ENCODE measurements at regions not wholly inside any gene's neighbourhood (a gene's known extent, or its start where the extent isn't known, plus 50 kb on each side); places are given as distances from the start of the nearest gene placed in this dataset.
A peak's percentile ranks its signal among the peaks of the same experiment; 100 is the strongest.

DNA sequence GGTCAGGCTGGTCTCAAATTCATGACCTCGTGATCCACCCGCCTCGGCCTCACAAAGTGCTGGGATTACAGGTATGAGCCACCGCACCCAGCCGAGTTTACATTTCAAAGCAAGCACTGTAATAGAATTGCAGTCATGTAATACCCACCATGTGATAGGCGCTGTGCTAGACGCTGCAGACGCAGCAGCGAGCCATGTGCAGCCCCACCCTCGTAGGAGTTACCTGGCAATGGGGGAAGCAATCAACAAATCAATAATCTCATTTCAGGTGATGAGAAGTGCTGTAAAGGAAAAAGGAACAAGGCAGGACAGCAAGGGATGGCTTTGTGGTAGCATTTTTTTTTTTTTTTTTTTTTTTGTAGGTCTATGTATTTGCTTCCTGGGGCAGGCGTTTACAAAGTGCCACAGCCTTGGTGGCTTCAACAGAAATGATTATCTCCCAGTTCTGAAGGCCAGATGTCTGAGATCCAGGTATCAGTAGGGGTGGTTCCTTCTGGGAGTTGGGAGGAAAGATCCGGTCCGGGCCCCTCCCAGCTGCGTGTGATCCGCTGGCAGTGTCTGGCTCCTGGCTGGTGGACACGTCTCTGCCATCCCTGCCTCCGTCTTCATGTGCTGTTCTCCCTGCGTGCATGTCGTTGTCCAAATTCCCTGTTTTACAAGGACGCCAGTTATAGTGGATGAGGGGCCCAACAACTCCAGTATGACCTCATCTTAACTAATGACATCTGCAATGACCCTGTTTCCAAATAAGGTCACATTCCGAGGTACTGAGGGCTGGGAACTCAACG is 72.8 kb downstream of the TNFAIP2 start:
- Histone ChIP-seq H3K27ac (ENCODE audit: low read depth, low read length) (no peak overlapping the region), H3K9me3 (ENCODE audit: insufficient read depth, low read depth, low read length) (peaks cover 1% of the 10 kb centered on the region), H3K27me3 (ENCODE audit: insufficient read depth, low read length) (no peaks in the 10 kb centered on the region), H3K4me1 (ENCODE audit: insufficient read depth, low read length) (no peaks in the 10 kb centered on the region), H3K9ac (ENCODE audit: low read depth, low read length) (no peak overlapping the region), H3K4me3 (ENCODE audit: low read length) (no peak overlapping the region), H3K36me3 (ENCODE audit: insufficient read depth, low read length) (no peaks in the 10 kb centered on the region)
- WGBS, result 96% methylated on average over 22 of the region's 22 CpGs

DNA sequence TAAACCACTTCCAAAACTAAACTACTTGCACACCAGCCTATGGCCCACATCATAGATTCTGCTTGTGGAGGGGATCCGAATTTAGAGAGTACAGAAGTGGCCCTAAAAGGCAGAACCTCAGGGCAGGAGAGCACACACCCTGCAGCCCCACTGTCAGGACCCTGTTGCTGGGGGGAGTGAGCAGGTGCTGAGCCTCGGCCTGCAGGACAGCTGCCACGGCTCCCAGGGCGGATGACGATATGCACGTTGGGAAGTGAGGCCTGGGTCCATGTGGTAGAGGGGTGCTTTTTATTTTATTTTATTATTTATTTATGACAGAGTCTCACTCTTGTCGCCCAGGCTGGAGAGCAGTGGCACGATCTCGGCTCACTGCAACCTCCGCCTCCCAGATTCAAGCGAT is 73.5 kb downstream of the TNFAIP2 start:
- peaks cover 8% of the 10 kb centered on the region for H3K9me3 ChIP-seq (ENCODE audit: insufficient read depth, low read depth, low read length)
- H3K4me3 ChIP-seq (ENCODE audit: low read length), result no peak overlapping the region
- H3K36me3 ChIP-seq (ENCODE audit: insufficient read depth, low read length), result no peaks in the 10 kb centered on the region
- H3K4me1 ChIP-seq (ENCODE audit: insufficient read depth, low read length), result no peaks in the 10 kb centered on the region
- no peak overlapping the region for H3K27ac ChIP-seq (ENCODE audit: low read depth, low read length)
- H3K27me3 ChIP-seq (ENCODE audit: insufficient read depth, low read length), result no peaks in the 10 kb centered on the region
- WGBS, result 95% methylated on average over 10 of the region's 11 CpGs
- no peak overlapping the region for H3K9ac ChIP-seq (ENCODE audit: low read depth, low read length)

DNA sequence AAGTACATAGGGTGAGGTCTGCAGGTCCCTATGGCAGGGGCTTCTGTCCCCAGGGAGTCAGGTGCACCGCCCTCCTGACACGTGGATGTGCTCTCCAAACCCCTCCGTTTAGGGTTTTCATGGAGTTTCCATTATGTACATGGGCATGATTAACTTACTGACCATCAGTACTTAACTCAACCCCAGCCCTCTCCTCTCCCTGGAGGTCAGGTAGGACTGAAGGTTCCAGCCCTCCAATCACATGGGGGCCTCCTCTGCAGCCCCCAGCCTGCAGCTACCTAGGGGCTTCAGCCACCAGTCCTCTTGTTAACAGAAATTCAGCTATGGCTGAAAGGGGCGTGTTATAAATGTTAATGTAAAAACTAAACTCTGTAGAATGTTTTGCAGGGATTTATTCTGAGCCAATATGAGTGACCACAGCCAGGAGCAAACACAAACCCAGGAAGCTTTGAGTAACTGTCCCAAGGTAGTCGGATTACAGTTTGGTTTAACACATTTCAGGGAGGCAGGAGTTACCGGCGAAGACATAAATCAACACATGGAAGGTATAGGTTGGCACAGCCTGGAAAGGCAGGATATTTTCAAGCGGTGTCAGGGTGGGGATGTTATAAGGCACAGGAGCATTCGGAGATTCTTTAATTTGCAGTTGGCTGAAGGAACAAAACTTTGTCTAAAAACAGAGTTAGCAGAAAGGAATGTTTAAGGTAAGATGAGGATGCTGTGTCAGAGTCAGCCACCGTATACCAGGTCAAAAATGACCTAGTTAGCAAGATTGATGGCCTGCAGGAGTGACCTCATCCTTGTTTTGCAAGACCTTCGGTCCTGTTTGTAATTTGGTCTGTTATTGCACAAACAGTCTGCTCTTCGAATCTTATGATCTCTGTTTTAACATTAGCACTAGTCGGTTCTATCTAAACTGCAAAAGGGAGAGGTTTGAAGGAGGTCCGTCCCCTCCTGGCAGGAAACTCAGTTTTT is 75.2 kb downstream of the TNFAIP2 start:
- Histone ChIP-seq H3K9ac (ENCODE audit: low read depth, low read length) (no peak overlapping the region), H3K4me1 (ENCODE audit: insufficient read depth, low read length) (no peaks in the 10 kb centered on the region), H3K27ac (ENCODE audit: low read depth, low read length) (no peak overlapping the region), H3K9me3 (ENCODE audit: insufficient read depth, low read depth, low read length) (peaks cover 19% of the 10 kb centered on the region), H3K4me3 (ENCODE audit: low read length) (no peak overlapping the region), H3K36me3 (ENCODE audit: insufficient read depth, low read length) (no peaks in the 10 kb centered on the region), H3K27me3 (ENCODE audit: insufficient read depth, low read length) (no peaks in the 10 kb centered on the region)
- WGBS, result 91% methylated on average over 14 of the region's 14 CpGs

DNA sequence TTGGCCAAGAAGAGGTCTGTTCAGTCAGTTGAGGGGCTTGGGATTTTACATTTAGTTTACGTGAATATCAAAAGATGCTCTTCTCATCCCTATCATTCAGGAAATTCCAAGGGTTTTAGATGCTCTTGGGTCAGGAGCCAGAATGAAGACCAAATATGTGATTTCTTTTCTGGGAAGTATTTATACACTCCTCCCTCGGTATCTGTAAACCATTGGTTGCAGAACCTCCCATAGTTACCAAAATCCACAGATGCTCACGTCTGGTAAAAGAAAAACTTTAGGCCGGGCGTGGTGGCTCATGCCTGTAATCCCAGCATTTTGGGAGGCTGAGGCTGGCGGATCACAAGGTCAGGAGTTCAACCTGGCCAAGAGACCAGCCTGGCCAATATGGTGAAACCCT is 75.9 kb downstream of the TNFAIP2 start:
- H3K36me3 ChIP-seq (ENCODE audit: insufficient read depth, low read length), result no peaks in the 10 kb centered on the region
- 90% methylated on average over 6 of the region's 6 CpGs for WGBS
- no peaks in the 10 kb centered on the region for H3K27me3 ChIP-seq (ENCODE audit: insufficient read depth, low read length)
- H3K4me3 ChIP-seq (ENCODE audit: low read length), result no peak overlapping the region
- no peak overlapping the region for H3K27ac ChIP-seq (ENCODE audit: low read depth, low read length)
- peaks cover 25% of the 10 kb centered on the region for H3K9me3 ChIP-seq (ENCODE audit: insufficient read depth, low read depth, low read length)
- no peak overlapping the region for H3K9ac ChIP-seq (ENCODE audit: low read depth, low read length)
- H3K4me1 ChIP-seq (ENCODE audit: insufficient read depth, low read length), result no peaks in the 10 kb centered on the region

DNA sequence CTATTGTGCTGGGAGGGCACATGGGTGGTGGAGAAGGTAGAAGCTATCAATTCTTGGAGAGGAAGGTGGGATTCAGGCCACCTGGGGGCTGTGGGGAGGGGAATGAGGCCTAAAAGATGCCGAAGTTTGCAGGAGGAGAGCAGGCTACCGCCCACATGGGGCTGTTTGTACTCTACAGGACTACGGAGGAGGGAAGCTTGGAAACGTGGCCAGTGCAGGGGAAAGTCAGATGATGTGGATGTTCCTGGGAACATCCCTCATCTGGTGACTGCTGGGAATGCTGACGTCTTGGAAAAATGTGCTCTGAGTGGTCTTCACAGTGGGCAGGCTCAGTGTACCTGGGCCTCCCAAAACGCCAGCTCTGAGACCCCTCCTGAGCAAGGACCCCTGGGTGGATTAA is 78.5 kb downstream of the TNFAIP2 start:
- 90% methylated on average over 6 of the region's 6 CpGs for WGBS
- Histone ChIP-seq H3K27ac (ENCODE audit: low read depth, low read length) (no peak overlapping the region), H3K36me3 (ENCODE audit: insufficient read depth, low read length) (no peaks in the 10 kb centered on the region), H3K4me3 (ENCODE audit: low read length) (no peak overlapping the region), H3K27me3 (ENCODE audit: insufficient read depth, low read length) (peaks cover 10% of the 10 kb centered on the region), H3K4me1 (ENCODE audit: insufficient read depth, low read length) (no peaks in the 10 kb centered on the region), H3K9ac (ENCODE audit: low read depth, low read length) (no peak overlapping the region), H3K9me3 (ENCODE audit: insufficient read depth, low read depth, low read length) (peaks cover 40% of the 10 kb centered on the region)

DNA sequence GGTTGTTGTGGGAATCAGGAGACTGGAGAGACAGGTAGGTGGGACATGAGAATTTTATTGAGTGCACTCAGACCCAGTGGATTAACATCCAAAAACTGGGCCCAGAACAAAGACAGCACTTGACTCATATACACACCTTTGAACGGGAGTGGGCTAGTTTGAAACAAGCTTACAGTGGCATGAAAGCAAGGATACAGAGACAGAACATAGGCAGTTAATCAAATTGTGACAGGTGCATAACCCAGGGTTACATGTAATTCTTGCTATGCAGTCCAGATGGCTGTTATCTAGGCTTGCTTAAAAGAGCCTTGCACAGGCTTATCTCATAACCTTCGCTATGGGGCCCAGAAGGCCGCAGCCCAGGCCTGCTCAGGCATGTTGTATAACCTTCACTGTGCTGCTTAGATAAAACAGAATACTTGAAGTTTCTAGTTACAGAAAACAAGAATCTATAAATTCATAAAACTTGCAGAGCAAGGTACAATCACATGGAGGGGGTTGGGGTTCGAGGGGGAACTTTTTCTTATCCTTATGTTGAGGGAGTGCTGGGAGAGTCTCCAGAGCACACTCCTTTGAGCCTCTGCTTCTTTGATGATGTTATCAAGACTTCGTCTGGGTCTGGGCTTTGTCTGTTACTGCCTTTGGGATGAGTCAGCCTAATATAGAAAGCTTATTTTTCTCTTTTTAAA is 81.7 kb downstream of the TNFAIP2 start:
- WGBS, result 92% methylated on average over 5 of the region's 5 CpGs
- H3K27ac ChIP-seq (ENCODE audit: low read depth, low read length), result no peak overlapping the region
- no peaks in the 10 kb centered on the region for H3K36me3 ChIP-seq (ENCODE audit: insufficient read depth, low read length)
- H3K27me3 ChIP-seq (ENCODE audit: insufficient read depth, low read length), result peaks cover 38% of the 10 kb centered on the region
- peaks cover 40% of the 10 kb centered on the region for H3K9me3 ChIP-seq (ENCODE audit: insufficient read depth, low read depth, low read length)
- H3K4me3 ChIP-seq (ENCODE audit: low read length), result no peak overlapping the region
- H3K9ac ChIP-seq (ENCODE audit: low read depth, low read length), result no peak overlapping the region
- peaks cover 3% of the 10 kb centered on the region for H3K4me1 ChIP-seq (ENCODE audit: insufficient read depth, low read length)

DNA sequence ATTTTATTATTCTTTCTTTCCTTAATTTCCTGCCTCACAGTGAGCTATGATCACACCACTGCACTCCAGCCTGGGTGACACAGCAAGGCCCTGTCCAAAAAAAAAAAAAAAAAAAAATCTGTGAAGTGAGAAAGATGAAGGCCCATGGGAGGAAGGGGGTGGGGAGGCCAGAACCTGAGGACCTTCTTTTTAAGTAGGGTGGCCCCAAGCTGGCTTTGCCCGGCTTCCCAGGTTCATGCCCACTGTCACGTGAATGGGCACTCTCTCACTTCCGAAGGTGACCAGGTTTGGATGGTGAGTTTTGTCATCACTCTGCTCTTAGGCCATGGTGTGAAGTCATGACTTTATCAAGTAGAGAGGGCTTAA is 82.3 kb downstream of the TNFAIP2 start:
- Histone ChIP-seq H3K27me3 (ENCODE audit: insufficient read depth, low read length) (peaks cover 41% of the 10 kb centered on the region), H3K4me1 (ENCODE audit: insufficient read depth, low read length) (peaks cover 3% of the 10 kb centered on the region), H3K27ac (ENCODE audit: low read depth, low read length) (no peak overlapping the region), H3K9ac (ENCODE audit: low read depth, low read length) (no peak overlapping the region), H3K9me3 (ENCODE audit: insufficient read depth, low read depth, low read length) (peaks cover 40% of the 10 kb centered on the region), H3K4me3 (ENCODE audit: low read length) (no peak overlapping the region), H3K36me3 (ENCODE audit: insufficient read depth, low read length) (no peaks in the 10 kb centered on the region)
- WGBS, result 98% methylated on average over 3 of the region's 3 CpGs

DNA sequence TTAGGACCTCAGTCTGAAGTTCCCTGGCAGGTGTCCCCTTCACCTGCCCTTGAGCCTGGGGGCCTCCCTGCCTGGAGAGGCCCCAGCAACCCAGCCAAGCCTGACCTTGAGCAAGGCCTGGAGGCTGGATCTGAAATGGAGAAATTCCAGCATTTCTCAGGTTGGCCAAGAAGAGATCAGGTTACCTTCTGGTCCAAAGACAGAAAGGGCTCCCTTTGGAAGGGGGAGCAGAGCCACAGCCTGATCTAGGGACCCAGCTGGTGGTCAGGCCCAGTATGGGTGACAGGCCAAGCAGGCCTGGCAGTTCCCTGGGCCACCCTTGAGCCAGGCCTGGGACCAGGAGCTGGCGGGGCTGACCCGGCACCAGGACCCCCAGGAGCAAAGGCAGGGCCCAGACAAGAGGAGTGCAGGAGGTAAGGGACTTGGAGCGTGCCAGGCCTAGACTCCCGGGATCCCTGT is 82.8 kb downstream of the TNFAIP2 start:
- Histone ChIP-seq H3K4me3 (ENCODE audit: low read length) (no peak overlapping the region), H3K27me3 (ENCODE audit: insufficient read depth, low read length) (peaks cover 41% of the 10 kb centered on the region), H3K9ac (ENCODE audit: low read depth, low read length) (no peak overlapping the region), H3K36me3 (ENCODE audit: insufficient read depth, low read length) (no peaks in the 10 kb centered on the region), H3K4me1 (ENCODE audit: insufficient read depth, low read length) (peaks cover 3% of the 10 kb centered on the region), H3K9me3 (ENCODE audit: insufficient read depth, low read depth, low read length) (peaks cover 39% of the 10 kb centered on the region), H3K27ac (ENCODE audit: low read depth, low read length) (no peak overlapping the region)
- 93% methylated on average over 4 of the region's 4 CpGs for WGBS

DNA sequence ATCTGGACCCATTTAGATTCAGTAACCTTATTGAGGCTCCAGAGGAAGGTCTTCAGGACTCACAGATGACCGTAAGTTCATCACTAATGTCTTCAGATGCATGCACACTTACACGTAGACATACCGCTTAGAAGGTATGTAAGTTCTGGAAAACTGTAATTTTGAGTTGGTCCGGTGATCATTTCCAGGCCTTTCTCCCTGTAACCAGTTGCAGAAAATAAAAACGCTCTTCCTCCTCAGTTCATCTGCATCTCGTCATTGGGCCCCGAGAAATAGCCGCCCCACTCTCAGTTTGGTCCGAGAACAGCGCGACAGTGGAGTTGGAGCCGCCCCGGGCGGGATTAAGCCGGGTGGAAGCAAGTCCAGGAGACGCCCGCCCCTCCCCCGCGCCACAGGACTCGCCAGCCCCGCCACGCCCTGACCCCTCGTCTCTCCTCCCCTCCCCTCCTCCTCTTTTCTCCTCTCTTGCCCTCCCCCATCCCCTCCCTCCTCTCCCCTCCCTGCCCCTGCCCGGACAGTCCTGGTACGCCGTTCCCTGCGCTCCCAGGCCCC is 83.7 kb downstream of the TNFAIP2 start:
- no peak overlapping the region for H3K27ac ChIP-seq (ENCODE audit: low read depth, low read length)
- H3K36me3 ChIP-seq (ENCODE audit: insufficient read depth, low read length), result no peaks in the 10 kb centered on the region
- peak overlapping the region; percentile 72 for H3K4me3 ChIP-seq (ENCODE audit: low read length)
- no peak overlapping the region for H3K9ac ChIP-seq (ENCODE audit: low read depth, low read length)
- peaks cover 30% of the 10 kb centered on the region for H3K9me3 ChIP-seq (ENCODE audit: insufficient read depth, low read depth, low read length)
- H3K27me3 ChIP-seq (ENCODE audit: insufficient read depth, low read length), result peaks cover 41% of the 10 kb centered on the region
- H3K4me1 ChIP-seq (ENCODE audit: insufficient read depth, low read length), result peaks cover 3% of the 10 kb centered on the region
- 15% methylated on average over 27 of the region's 27 CpGs for WGBS

DNA sequence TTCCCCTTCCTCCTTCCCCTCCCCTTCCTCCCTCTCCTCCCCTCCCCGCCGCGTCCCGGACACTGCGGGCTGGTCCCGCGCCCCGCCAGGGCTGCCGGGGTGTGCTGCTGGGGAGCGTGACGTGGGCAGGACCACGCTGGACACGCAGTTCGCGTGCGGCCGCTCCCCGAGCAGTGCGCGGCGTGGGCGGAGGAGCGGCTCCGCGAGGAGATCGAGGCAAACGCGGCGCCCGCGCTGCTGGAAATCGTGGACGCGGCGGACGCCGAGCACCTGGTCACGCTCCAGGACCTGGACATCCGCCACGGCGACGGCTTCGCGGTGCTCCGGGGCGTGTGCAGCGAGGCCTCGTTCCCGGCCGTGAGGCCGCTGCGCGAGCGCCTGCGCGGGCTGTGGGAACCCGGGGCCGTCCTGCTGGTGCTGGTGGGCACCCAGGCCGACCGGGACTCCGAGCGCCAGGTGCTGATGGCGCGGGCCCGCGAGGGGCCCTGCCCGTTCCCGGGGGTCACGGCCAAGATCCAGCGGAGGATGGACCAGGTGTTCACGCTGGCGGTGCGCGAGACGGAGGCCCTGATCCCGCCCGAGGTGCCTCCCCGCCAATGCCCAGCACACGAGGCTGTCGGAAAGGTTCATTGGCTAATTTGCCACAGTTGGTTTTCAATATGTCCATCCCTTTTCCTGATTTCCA is 84.3 kb downstream of the TNFAIP2 start:
- peak overlapping the region; percentile 60; the same call in 1 of the 2 replicates for H3K9ac ChIP-seq (ENCODE audit: low read depth, low read length)
- peaks cover 3% of the 10 kb centered on the region for H3K4me1 ChIP-seq (ENCODE audit: insufficient read depth, low read length)
- peak overlapping the region; percentile 72 for H3K4me3 ChIP-seq (ENCODE audit: low read length)
- no peak overlapping the region for H3K27ac ChIP-seq (ENCODE audit: low read depth, low read length)
- H3K9me3 ChIP-seq (ENCODE audit: insufficient read depth, low read depth, low read length), result peaks cover 24% of the 10 kb centered on the region
- 2% methylated on average over 80 of the region's 80 CpGs for WGBS
- H3K36me3 ChIP-seq (ENCODE audit: insufficient read depth, low read length), result no peaks in the 10 kb centered on the region
- H3K27me3 ChIP-seq (ENCODE audit: insufficient read depth, low read length), result peaks cover 41% of the 10 kb centered on the region

All from HUES64 (cell line).